Ovary (tissue), 3 donors: ENCODE measurements at regions not wholly inside any gene's neighbourhood (a gene's known extent, or its start where the extent isn't known, plus 50 kb on each side); places are given as distances from the start of the nearest gene placed in this dataset.

ENCODE experiments used
- EP300 ChIP-seq: sonication (generic); formaldehyde crosslinking; IDR thresholded peaks from one replicate; pipeline ENCODE4 v1.6.1; 2017; ENCODE audit warnings: antibody characterized with exemption
- POLR2A ChIP-seq: fragments of 450-650 bp; IDR thresholded peaks from one replicate; pipeline ENCODE4 v1.6.1; 2017; ENCODE audit warnings: antibody characterized with exemption, mild to moderate bottlenecking, moderate library complexity
- TF ChIP-seq, protein P1 (sequence below), 3 donors: fragments of 450-650 bp in 2 of 3; fragments of 200-600 bp in 1 of 3; IDR thresholded peaks; one replicate each; pipeline versions ENCODE4 v1.5.1 to v1.8.0; 2016 to 2022; ENCODE audit warnings: antibody characterized with exemption in 3 of 3, mild to moderate bottlenecking in 1 of 3
- donor health status: DM: no; HTN: no; CAD: no.

DNA sequence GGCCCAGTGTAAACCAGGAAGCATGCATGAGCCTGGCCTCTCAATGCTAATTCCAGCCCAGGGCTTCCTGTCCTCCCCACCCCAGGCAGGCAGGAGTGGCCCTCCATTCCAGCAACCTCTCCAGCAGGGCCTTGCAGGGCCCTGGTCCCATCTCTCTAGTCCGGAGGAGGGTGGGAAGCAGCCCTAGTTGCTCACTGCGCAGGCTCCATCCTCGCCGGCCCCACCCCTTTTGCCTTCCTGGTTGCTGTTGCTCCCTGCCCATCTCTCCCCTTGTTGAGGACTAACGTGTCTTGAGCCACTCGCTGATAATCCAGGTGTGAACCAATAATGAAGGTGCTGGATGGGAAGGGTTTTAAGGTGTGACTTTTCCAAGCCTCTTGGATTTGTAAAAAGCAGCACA, 161.2 kb upstream of the BCOR start:
- TF ChIP-seq, protein P1, sequence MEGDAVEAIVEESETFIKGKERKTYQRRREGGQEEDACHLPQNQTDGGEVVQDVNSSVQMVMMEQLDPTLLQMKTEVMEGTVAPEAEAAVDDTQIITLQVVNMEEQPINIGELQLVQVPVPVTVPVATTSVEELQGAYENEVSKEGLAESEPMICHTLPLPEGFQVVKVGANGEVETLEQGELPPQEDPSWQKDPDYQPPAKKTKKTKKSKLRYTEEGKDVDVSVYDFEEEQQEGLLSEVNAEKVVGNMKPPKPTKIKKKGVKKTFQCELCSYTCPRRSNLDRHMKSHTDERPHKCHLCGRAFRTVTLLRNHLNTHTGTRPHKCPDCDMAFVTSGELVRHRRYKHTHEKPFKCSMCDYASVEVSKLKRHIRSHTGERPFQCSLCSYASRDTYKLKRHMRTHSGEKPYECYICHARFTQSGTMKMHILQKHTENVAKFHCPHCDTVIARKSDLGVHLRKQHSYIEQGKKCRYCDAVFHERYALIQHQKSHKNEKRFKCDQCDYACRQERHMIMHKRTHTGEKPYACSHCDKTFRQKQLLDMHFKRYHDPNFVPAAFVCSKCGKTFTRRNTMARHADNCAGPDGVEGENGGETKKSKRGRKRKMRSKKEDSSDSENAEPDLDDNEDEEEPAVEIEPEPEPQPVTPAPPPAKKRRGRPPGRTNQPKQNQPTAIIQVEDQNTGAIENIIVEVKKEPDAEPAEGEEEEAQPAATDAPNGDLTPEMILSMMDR (IDR thresholded peaks at IDR 0.05): no peak
- TF ChIP-seq POLR2A (no peak), EP300 (no peak)
